GM12878 (cell line): ENCODE measurements at regions not wholly inside any gene's neighbourhood (a gene's known extent, or its start where the extent isn't known, plus 50 kb on each side); places are given as distances from the start of the nearest gene placed in this dataset.

Source experiments
- ATAC-seq: fragments of 200-7000 bp; cut with Tn5 transposase; 3 replicates; pipeline ENCODE4 v1.9.1; 2020; ENCODE audit warnings: mild to moderate bottlenecking, moderate library complexity
- BruUV-seq: library from RNA; stranded (reverse); fragments of 400-500 nt; replicated peaks from 2 replicates; lab custom pipeline; 2021; lab: Mats Ljungman, UMichigan
- CTCF ChIA-PET: fragments of 300-600 bp; sonication (Branson Sonifier 250); formaldehyde crosslinking; extraction: SDS; loops from one replicate; lab custom pipeline; 2021; ENCODE audit warnings: inconsistent platforms; lab: Yijun Ruan, JAX
- POLR2A ChIA-PET: fragments of 350-600 bp; formaldehyde crosslinking; extraction: SDS; loops from one replicate; lab custom pipeline; 2021; ENCODE audit warnings: inconsistent platforms; lab: Charles Lee
- RAD21 ChIA-PET: fragments of 300-600 bp; sonication (Branson Sonifier 250); formaldehyde crosslinking; loops from one replicate; lab custom pipeline; 2023; ENCODE audit warnings: antibody characterized with exemption; ENCODE audit not compliant: unreplicated experiment; lab: Charles Lee
- SMC1A ChIA-PET: fragments of 300-600 bp; sonication (Branson Sonifier 250); formaldehyde crosslinking; loops from one replicate; lab custom pipeline; 2023; ENCODE audit not compliant: unreplicated experiment, uncharacterized antibody; lab: Charles Lee
- DNase-seq: peaks from one replicate; pipeline ENCODE4 v3.0.0-alpha.2; 2011; ENCODE audit warnings: low read depth, low spot score
- FAIRE-seq: peaks from 3 replicates; lab custom pipeline; 2011; peaks lifted over from hg19 to GRCh38; lab: Jason Lieb, UNC
- H2AFZ ChIP-seq: 2 replicates; pipeline ENCODE4 v1.6.0; 2011; ENCODE audit warnings: low read depth, low read length, control low read depth; ENCODE audit not compliant: control insufficient read depth
- H3K27ac ChIP-seq: 2 replicates; pipeline ENCODE4 v1.5.1; 2011; ENCODE audit warnings: control low read depth; ENCODE audit not compliant: control insufficient read depth, insufficient read depth
- H3K27me3 ChIP-seq, 2 experiments: replicated peaks in 1 of 2; 2 replicates each; pipeline versions ENCODE4 v1.6.0 to v1.6.1; 2011; ENCODE audit warnings: low read length in 1 of 2; ENCODE audit not compliant: control insufficient read depth in 2 of 2, insufficient read depth in 2 of 2
- H3K36me3 ChIP-seq, 2 experiments: 2 replicates each; pipeline ENCODE4 v1.5.1; 2011; ENCODE audit warnings: low read length in 1 of 2; ENCODE audit not compliant: control insufficient read depth in 2 of 2, insufficient read depth in 2 of 2
- H3K4me1 ChIP-seq: 2 replicates; pipeline ENCODE4 v1.6.1; 2011; ENCODE audit warnings: mild to moderate bottlenecking, low read length, moderate library complexity, mixed read lengths; ENCODE audit not compliant: control insufficient read depth, insufficient read depth
- H3K4me2 ChIP-seq: 2 replicates; pipeline ENCODE4 v1.6.0; 2011; ENCODE audit warnings: control low read depth; ENCODE audit not compliant: control insufficient read depth, insufficient read depth
- H3K4me3 ChIP-seq: fragments of 200-600 bp; sonication (generic); 2 replicates; pipeline ENCODE4 v1.5.1; 2016
- H3K79me2 ChIP-seq: 2 replicates; pipeline ENCODE4 v1.6.0; 2011; ENCODE audit warnings: low read length; ENCODE audit not compliant: control insufficient read depth, insufficient read depth
- H3K9ac ChIP-seq: 2 replicates; pipeline ENCODE4 v1.8.0; 2011; ENCODE audit warnings: low read length, control low read depth, mixed read lengths; ENCODE audit not compliant: control insufficient read depth, insufficient read depth
- H3K9me3 ChIP-seq: replicated peaks from 3 replicates; pipeline ENCODE4 v1.5.1; 2011; ENCODE audit warnings: mild to moderate bottlenecking, low read length; ENCODE audit not compliant: control insufficient read depth, insufficient read depth
- H4K20me1 ChIP-seq: 2 replicates; pipeline ENCODE4 v1.6.0; 2011; ENCODE audit not compliant: control insufficient read depth, insufficient read depth
- NKRF ChIP-seq: fragments of 450-650 bp; conservative IDR thresholded peaks from 2 replicates; pipeline ENCODE4 v1.6.1; 2017; ENCODE audit warnings: mild to moderate bottlenecking, moderate library complexity
- POLR2AphosphoS2 ChIP-seq: IDR thresholded peaks from 2 replicates; pipeline ENCODE4 v1.6.1; 2011; ENCODE audit warnings: low read depth, mild to moderate bottlenecking, low read length, improper control_type of control experiment, moderate library complexity
- SPI1 ChIP-seq: IDR thresholded peaks from 2 replicates; pipeline ENCODE4 v1.6.1; 2011; ENCODE audit warnings: low read depth, mild to moderate bottlenecking, low read length, moderate library complexity, borderline replicate concordance; ENCODE audit not compliant: insufficient read depth
- STAT3 ChIP-seq: IDR thresholded peaks from 2 replicates; pipeline ENCODE4 v1.6.1; 2011; ENCODE audit warnings: low read depth, low read length, improper control_type of control experiment
- WGBS: methylation state at CpG from one replicate; pipeline ENCODE4 v1.1.6; 2016; ENCODE audit warnings: low lambda C conversion rate; ENCODE audit not compliant: insufficient replicate concordance, insufficient coverage; ENCODE audit errors: missing lambda C conversion rate; 5-methylcytosine and 5-hydroxymethylcytosine counted together
- in situ Hi-C: fragments of 300-500 bp; cut with MboI; formaldehyde crosslinking; loops from 9 replicates; pipeline ENCODE4 v1.14.3; 2018; ENCODE audit warnings: mixed read lengths
- intact Hi-C: fragments of 100-400 bp; cut with micrococcal nuclease; formaldehyde crosslinking; loops from one replicate; pipeline ENCODE4 v1.14.2; 2022; ENCODE audit not compliant: unreplicated experiment

- POLR2A ChIA-PET = no interaction called here
- RAD21 ChIA-PET = no interaction called here
- no CpG with 5 or more reads among the region's 1 CpG for WGBS
These were observed 237.5 kb downstream of the MAFB start for GRCh38 chr20:40451552-40451951.

More at GRCh38 chr20:40451552-40451951, 237.5 kb downstream of the MAFB start:
- in situ Hi-C loops = no loop called here
- H4K20me1 ChIP-seq = no peaks in the 10 kb centered on the region
- no peak for TF ChIP-seq SPI1
- TF ChIP-seq STAT3 = no peak
- TF ChIP-seq NKRF = no peak
- no peak for TF ChIP-seq POLR2AphosphoS2
- TF ChIP-seq, all 136 proteins: peak for 0
- H3K4me1 ChIP-seq = no peaks in the 10 kb centered on the region
- H3K27ac ChIP-seq = no peak overlapping the region
- H3K9ac ChIP-seq = no peak overlapping the region
- H3K79me2 ChIP-seq = no peaks in the 10 kb centered on the region
- no peak overlapping the region for H3K4me3 ChIP-seq
- H3K9me3 ChIP-seq = no peaks in the 10 kb centered on the region
- FAIRE-seq = no peak
- no peak for ATAC-seq
- DNase-seq = no peak
- no peak overlapping the region for H2AFZ ChIP-seq
- peaks cover 0 to 4% of the 10 kb centered on the region in 2 experiments; a peak in 2 of 4 replicates for H3K27me3 ChIP-seq
- H3K4me2 ChIP-seq = no peak overlapping the region
- no peaks in the 10 kb centered on the region for H3K36me3 ChIP-seq
- BruUV-seq = no TSS peak
- intact Hi-C loops = no loop called here
- ChIA-PET CTCF (interaction anchor here (1.0 kb wide), 1 partner anchor 12 kb away, joined by 4 read pairs; no protein-coding TSS in a partner anchor), SMC1A (interaction anchor here (0.6 kb wide), 1 partner anchor 40 kb away, joined by 3 read pairs; no protein-coding TSS in a partner anchor)
